Effector memory CD4-positive, alpha-beta T cell (primary cell): ENCODE measurements at regions not wholly inside any gene's neighbourhood (a gene's known extent, or its start where the extent isn't known, plus 50 kb on each side); places are given as distances from the start of the nearest gene placed in this dataset.
"Not testable (repeated sequence)": the region's sequence is repeated elsewhere in the genome, so short reads cannot be mapped to it uniquely, and the experiment has no call there.

Experiments
- DNase-seq, 3 donors: peaks; one replicate each; pipeline ENCODE4 v3.0.0-alpha.2; 2020
- H3K27ac ChIP-seq: 2 replicates; pipeline ENCODE4 v1.7.0; 2013; ENCODE audit warnings: mild to moderate bottlenecking, low read length, moderate library complexity; ENCODE audit not compliant: insufficient read depth, poor library complexity, severe bottlenecking
- H3K27me3 ChIP-seq: replicated peaks from 2 replicates; pipeline ENCODE4 v1.7.0; 2013; ENCODE audit warnings: mild to moderate bottlenecking, low read length; ENCODE audit not compliant: insufficient read depth, control insufficient read depth, poor library complexity, severe bottlenecking
- H3K36me3 ChIP-seq: 2 replicates; pipeline ENCODE4 v1.7.0; 2013; ENCODE audit warnings: mild to moderate bottlenecking, low read length, moderate library complexity; ENCODE audit not compliant: control insufficient read depth, insufficient read depth
- H3K4me1 ChIP-seq: 2 replicates; pipeline ENCODE4 v1.7.0; 2013; ENCODE audit warnings: low read length, mild to moderate bottlenecking; ENCODE audit not compliant: control insufficient read depth, insufficient read depth, poor library complexity, severe bottlenecking
- H3K4me3 ChIP-seq: 2 replicates; pipeline ENCODE4 v1.7.0; 2013; ENCODE audit warnings: low read length, low read depth, mild to moderate bottlenecking; ENCODE audit not compliant: insufficient read depth, poor library complexity, severe bottlenecking
- H3K9me3 ChIP-seq: 2 replicates; pipeline ENCODE4 v1.7.0; 2013; ENCODE audit warnings: mild to moderate bottlenecking, low read length, moderate library complexity; ENCODE audit not compliant: control insufficient read depth

DNA sequence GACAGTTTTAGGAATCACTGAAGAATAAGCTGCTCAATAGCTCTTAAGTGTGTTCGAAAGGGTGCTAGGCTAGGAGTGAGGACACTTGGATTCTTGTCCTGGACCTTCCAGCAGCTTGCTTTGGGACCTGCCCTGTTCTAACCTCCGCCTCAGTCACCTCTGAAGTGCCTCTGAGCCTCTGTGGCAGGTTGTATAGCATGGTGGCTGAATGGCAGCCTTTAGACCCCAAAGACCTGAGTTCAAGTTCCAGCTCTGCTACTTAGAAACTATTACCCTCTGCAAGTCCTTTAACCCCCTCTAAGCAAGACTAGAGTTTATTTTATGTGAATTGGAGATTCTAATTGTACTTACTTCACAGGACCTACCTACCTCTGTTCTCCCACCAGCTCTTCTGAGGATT lies 81.5 kb downstream of the RRAGC start:
- DNase-seq: no peak
- H3K27ac ChIP-seq: no peak overlapping the region
- H3K36me3 ChIP-seq: no peaks in the 10 kb centered on the region
- H3K4me1 ChIP-seq: no peaks in the 10 kb centered on the region
- no peaks in the 10 kb centered on the region for H3K27me3 ChIP-seq
- H3K4me3 ChIP-seq: no peak overlapping the region
- no peaks in the 10 kb centered on the region for H3K9me3 ChIP-seq

DNA sequence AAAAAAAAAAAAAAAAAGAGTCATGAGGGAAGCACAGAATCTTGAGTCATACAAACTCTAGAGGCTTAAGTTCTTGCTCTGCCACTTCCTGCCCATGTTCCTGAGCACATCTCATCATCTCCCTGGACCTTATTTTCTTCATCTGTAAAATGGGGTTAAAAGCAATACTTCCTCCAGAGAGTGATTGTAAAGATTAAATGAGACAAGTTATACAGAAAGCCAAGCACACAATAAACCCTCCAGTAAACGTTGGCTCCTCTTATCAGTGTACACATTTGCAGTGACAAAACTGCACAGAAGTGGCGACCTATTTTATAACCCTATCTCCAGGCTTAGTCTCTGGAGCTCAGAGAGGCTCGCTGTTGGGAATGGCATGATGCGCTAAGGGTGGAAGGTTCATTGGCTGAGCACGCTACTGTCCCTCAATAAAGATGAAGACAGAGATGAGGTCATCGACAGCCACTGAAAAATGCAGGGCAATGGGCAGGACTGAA lies 82.1 kb downstream of the RRAGC start:
- Histone ChIP-seq H3K9me3 (no peaks in the 10 kb centered on the region), H3K36me3 (no peaks in the 10 kb centered on the region), H3K4me3 (no peak overlapping the region), H3K27ac (no peak overlapping the region), H3K27me3 (no peaks in the 10 kb centered on the region), H3K4me1 (no peaks in the 10 kb centered on the region)
- DNase-seq: no peak

DNA sequence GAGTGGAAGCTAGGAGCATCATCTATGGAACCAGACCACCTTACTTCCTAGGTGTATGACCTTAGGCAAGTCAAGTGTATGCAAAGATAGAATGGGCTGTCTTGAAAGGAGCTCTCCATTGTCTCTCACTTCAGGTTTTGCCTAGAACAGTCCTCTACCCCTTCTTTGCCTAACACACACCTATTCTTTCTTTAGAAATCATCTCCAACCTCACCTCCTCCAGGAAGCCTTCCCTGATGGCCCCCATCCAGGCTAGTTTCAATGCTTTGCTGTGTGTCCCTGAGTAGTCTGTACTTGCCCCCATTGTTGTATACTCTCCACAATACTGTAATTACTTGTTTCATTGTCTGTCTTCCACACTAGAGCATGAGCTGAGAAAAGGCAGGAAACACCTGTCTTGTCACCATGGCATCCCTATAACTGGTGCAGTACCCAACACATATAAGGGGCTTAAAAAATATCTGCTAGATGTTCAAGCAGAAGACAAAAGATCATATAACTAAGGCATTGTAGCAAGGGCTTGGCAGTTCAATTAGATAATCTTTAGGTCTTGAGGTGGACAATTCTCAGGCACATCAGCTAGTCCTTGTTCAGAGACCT lies 83.0 kb downstream of the RRAGC start:
- no peaks in the 10 kb centered on the region for H3K36me3 ChIP-seq
- no peak for DNase-seq
- H3K4me1 ChIP-seq: no peaks in the 10 kb centered on the region
- no peaks in the 10 kb centered on the region for H3K9me3 ChIP-seq
- H3K27me3 ChIP-seq: no peaks in the 10 kb centered on the region
- no peak overlapping the region for H3K27ac ChIP-seq
- no peak overlapping the region for H3K4me3 ChIP-seq

DNA sequence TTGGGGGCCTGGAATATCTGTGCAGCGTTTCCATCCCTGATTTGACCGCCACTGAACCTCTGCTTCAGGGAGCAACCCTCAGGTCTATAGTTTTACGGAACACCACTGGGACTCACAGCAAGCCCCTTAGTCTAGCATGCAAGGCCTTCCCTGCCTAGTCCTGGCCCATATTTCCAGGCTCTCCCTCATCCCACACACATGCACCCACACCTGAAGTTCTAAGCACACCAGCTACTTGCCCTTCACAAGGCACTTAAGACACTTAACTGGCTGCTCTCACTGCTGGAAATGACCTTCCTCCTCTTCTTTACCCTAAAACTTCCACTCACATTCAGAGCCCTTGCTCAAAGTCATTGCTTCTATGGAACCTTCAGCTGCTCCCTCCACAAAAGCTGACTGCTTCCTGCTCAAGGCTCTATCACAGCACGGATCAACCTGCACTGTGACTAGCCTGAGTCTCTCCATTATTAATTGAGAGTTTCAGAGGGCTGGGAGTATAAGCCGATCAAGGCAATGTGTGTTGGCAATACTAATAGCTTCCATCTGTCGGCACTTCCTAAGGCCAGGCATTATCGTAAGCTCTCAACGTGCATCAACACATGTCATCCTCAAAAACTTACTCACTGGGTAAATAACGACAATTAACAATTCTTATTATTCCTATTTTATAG lies 84.3 kb downstream of the RRAGC start:
- H3K9me3 ChIP-seq: no peaks in the 10 kb centered on the region
- H3K27ac ChIP-seq: no peak overlapping the region
- no peak for DNase-seq
- H3K4me3 ChIP-seq: no peak overlapping the region
- H3K36me3 ChIP-seq: no peaks in the 10 kb centered on the region
- no peaks in the 10 kb centered on the region for H3K4me1 ChIP-seq
- no peaks in the 10 kb centered on the region for H3K27me3 ChIP-seq

DNA sequence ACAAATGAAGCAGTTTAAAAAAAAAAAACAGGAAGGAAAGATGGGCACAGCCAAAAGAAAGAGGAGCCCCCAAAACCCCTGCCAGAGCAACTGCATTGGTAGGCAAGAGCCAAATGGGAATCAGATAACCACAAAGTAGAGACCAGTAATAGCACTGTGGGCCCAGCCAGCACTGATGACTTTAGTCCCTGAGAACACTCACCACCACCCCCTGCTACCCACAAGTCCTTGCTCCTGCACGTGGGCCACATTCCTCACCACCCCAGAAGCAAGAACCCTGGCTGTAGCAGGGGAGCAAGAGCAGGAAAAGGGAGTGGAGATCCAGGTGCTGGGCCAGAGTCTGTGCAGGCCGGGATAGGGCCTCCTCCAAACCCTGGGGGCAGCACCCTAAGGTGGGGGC lies 86.1 kb downstream of the RRAGC start:
- H3K4me3 ChIP-seq: no peak overlapping the region
- H3K36me3 ChIP-seq: no peaks in the 10 kb centered on the region
- no peaks in the 10 kb centered on the region for H3K27me3 ChIP-seq
- no peaks in the 10 kb centered on the region for H3K9me3 ChIP-seq
- no peak for DNase-seq
- no peak overlapping the region for H3K27ac ChIP-seq
- H3K4me1 ChIP-seq: no peaks in the 10 kb centered on the region

DNA sequence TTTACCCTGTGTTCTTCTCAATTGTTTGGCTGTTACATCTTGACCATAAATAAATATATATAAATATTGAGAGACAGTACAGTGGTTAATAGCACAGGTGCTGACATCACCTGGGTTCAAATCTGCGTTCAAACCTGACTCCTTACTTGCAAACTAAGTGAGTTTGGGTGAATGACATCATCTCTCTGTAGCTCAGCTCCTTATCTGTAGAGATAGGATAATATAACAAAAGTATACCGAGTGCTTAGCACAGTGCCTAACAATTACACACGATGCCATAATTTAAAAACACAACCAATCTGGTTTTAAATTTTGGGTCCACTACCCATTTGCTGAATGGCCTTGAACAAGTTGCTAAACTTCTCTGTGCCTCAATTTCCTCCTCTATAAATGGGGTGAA lies 86.6 kb downstream of the RRAGC start:
- DNase-seq: no peak
- H3K4me3 ChIP-seq: no peak overlapping the region

DNA sequence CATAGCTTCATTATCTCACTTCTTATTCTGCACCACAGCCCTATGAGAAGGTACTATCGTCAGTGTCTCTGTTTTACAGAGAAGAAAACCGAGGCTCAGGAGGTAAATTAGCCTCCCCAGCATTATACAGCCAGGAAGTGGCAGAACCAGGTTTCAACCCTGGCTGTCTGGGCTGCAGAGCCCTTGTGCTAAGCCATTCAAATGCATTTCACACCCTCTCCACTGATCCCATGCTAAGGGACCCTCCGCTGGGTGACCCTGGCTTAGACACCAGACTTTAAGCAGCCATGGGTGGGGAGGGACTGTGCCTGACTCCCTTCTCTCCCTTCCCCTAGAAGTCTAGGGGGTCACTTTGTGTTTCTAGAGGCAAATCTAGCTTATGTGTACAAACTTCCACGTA lies 87.5 kb downstream of the RRAGC start:
- H3K9me3 ChIP-seq: no peaks in the 10 kb centered on the region
- H3K36me3 ChIP-seq: no peaks in the 10 kb centered on the region
- H3K27ac ChIP-seq: no peak overlapping the region
- H3K4me3 ChIP-seq: no peak overlapping the region
- no peaks in the 10 kb centered on the region for H3K4me1 ChIP-seq
- DNase-seq: no peak
- no peaks in the 10 kb centered on the region for H3K27me3 ChIP-seq

More for the DNA sequence above, 86.6 kb downstream of the RRAGC start:
- no peaks in the 10 kb centered on the region for H3K27me3 ChIP-seq
- no peaks in the 10 kb centered on the region for H3K4me1 ChIP-seq
- no peaks in the 10 kb centered on the region for H3K36me3 ChIP-seq
- H3K27ac ChIP-seq: no peak overlapping the region
- no peaks in the 10 kb centered on the region for H3K9me3 ChIP-seq

DNA sequence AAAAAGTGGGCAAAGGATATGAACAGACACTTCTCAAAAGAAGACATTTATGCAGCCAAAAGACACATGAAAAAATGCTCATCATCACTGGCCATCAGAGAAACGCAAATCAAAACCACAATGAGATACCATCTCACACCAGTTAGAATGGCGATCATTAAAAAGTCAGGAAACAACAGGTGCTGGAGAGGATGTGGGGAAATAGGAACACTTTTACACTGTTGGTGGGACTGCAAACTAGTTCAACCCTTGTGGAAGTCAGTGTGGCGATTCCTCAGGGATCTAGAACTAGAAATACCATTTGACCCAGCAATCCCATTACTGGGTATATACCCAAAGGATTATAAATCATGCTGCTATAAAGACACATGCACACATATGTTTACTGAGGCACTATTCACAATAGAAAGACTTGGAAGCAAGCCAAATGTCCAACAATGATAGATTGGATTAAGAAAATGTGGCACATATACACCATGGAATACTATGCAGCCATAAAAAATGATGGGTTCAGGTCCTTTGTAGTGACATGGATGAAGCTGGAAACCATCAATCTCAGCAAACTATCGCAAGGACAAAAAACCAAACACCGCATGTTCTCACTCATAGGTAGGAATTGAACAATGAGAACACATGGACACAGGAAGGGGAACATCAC lies 88.9 kb downstream of the RRAGC start:
- not testable (repeated sequence) for H3K4me3 ChIP-seq, H3K27me3 ChIP-seq, H3K27ac ChIP-seq, H3K4me1 ChIP-seq, DNase-seq, H3K9me3 ChIP-seq, H3K36me3 ChIP-seq

DNA sequence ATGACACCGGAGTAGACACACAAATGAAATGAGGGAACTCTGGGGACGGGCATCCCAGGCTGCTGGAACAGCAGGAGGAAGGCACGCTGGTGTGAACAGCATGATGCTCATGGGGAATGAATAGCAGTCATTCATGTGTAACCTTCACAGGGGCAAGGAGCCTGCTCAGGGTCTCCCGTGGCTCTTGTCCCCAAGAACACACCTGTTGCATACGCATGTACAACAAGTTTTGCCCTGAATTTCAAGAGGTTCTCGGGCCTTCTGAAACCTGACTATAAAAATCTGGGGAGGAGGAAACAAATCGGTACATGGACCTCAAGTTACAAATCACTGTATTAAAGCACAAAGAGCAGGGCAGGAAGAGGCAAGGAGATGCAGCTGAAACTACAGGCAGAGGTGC lies 93.4 kb downstream of the RRAGC start:
- Histone ChIP-seq H3K27ac (no peak overlapping the region), H3K4me1 (no peaks in the 10 kb centered on the region), H3K36me3 (no peaks in the 10 kb centered on the region)

DNA sequence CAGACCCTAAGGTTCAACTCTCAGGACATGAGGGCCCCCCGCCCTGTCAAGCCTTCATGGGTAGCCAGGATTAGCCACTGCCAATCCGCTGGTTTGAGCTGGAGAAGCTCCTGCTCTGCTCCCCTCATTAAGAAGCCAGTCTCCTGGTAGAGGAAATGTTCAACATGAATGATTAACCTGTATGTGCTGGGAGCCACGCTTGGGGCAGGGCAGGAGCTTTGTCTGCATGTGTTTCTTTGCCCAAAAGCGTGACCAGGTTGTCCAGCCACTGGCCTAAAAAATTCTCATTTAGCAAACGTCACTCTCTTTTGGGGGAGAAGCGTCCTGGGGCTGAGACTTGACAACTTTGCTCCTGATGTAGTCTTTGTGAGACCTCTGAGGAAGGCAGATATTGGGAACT lies 96.5 kb downstream of the RRAGC start:
- Histone ChIP-seq H3K4me3 (no peak overlapping the region), H3K9me3 (no peaks in the 10 kb centered on the region), H3K36me3 (no peaks in the 10 kb centered on the region), H3K27me3 (no peaks in the 10 kb centered on the region), H3K4me1 (no peaks in the 10 kb centered on the region), H3K27ac (no peak overlapping the region)
- no peak for DNase-seq

More for the DNA sequence above, 93.4 kb downstream of the RRAGC start:
- H3K9me3 ChIP-seq: no peaks in the 10 kb centered on the region
- H3K4me3 ChIP-seq: no peak overlapping the region
- H3K27me3 ChIP-seq: no peaks in the 10 kb centered on the region
- no peak for DNase-seq
